Small intestine (tissue), 7 donors: ENCODE measurements at regions not wholly inside any gene's neighbourhood (a gene's known extent, or its start where the extent isn't known, plus 50 kb on each side); places are given as distances from the start of the nearest gene placed in this dataset.
A peak's percentile ranks its signal among the peaks of the same experiment; 100 is the strongest.
"Not testable (repeated sequence)": the region's sequence is repeated elsewhere in the genome, so short reads cannot be mapped to it uniquely, and the experiment has no call there.

ENCODE experiments used
- DNase-seq, 2 donors: peaks; one replicate each; pipeline versions ENCODE4 v3.0.0 to v3.0.0-alpha.2; 2013
- FAIRE-seq: peaks from 2 replicates; lab custom pipeline; 2012; peaks lifted over from hg19 to GRCh38; lab: Jason Lieb, UNC
- H3K27ac ChIP-seq, 3 donors: one replicate each; pipeline ENCODE4 v1.5.1; 2013; ENCODE audit warnings: low read length in 2 of 3, mild to moderate bottlenecking in 2 of 3, control low read depth in 1 of 3, inconsistent platforms in 1 of 3, low read depth in 1 of 3, moderate library complexity in 1 of 3
- H3K27me3 ChIP-seq, 3 donors: one replicate each; pipeline ENCODE4 v1.6.1; 2013; ENCODE audit warnings: low read length in 3 of 3, inconsistent platforms in 1 of 3; ENCODE audit not compliant: control insufficient read depth in 3 of 3, insufficient read depth in 3 of 3
- H3K36me3 ChIP-seq, 3 donors: one replicate each; pipeline ENCODE4 v1.6.1; 2013; ENCODE audit warnings: low read length in 3 of 3, inconsistent platforms in 1 of 3, low read depth in 1 of 3, mild to moderate bottlenecking in 1 of 3, moderate library complexity in 1 of 3; ENCODE audit not compliant: control insufficient read depth in 3 of 3, insufficient read depth in 2 of 3
- H3K4me1 ChIP-seq, 3 donors: one replicate each; pipeline ENCODE4 v1.6.1; 2013; ENCODE audit warnings: low read length in 2 of 3, inconsistent platforms in 1 of 3, low read depth in 1 of 3, mild to moderate bottlenecking in 1 of 3, moderate library complexity in 1 of 3; ENCODE audit not compliant: control insufficient read depth in 3 of 3, insufficient read depth in 2 of 3
- H3K4me3 ChIP-seq, 3 donors: one replicate each; pipeline ENCODE4 v1.5.1; 2013; ENCODE audit warnings: low read length in 3 of 3, control low read depth in 1 of 3, inconsistent platforms in 1 of 3, low read depth in 1 of 3, mild to moderate bottlenecking in 1 of 3, moderate library complexity in 1 of 3
- H3K9me3 ChIP-seq, 2 donors: one replicate each; pipeline ENCODE4 v1.6.1; 2013; ENCODE audit warnings: low read depth in 1 of 2, low read length in 1 of 2; ENCODE audit not compliant: control insufficient read depth in 2 of 2, insufficient read depth in 1 of 2
- WGBS, 3 donors: extraction: QIAGEN DNeasy Blood & Tissue Kit; methylation state at CpG; one replicate each; pipeline ENCODE4 v1.1.7; 2013; 5-methylcytosine and 5-hydroxymethylcytosine counted together
- donor health status: healthy with polysubstance abuse.
- donor health status: control.
- donor health status: control.
- donor health status: Bipolar disorder and iron deficiency.
- donor health status: healthy.

DNA sequence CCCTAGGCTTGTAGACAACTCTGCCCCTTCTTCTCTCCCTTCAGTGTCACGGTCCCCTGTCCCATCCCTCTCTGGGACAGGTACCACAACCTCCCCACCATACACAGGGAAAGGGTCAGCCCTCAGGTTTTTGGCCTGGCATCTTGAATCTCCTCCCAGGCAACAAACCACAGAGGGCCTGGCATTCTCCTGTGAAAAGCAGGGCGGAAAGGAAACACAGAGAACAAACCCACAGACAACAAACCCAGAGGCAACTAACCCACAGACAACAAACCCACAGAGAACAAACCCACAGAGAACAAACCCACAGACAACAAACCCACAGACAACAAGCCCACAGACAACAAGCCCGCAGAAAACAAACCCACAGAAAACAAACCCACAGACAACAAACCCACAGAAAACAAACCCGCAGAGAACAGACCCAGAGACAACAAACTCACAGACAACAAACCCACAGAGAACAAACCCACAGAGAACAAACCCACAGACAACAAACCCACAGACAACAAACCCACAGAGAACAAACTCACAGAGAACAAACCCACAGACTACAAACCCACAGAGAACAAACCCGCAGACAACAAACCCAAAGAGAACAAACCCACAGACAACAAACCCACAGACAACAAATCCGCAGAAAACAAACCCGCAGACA lies 2745.9 kb upstream of the TPTE start:
- not testable (repeated sequence) for H3K9me3 ChIP-seq, H3K4me1 ChIP-seq, H3K36me3 ChIP-seq, H3K27me3 ChIP-seq, FAIRE-seq, H3K4me3 ChIP-seq, H3K27ac ChIP-seq
- 76 to 86% (median 79%) methylated on average over 6 of the region's 7 CpGs for WGBS, 3 donors
- DNase-seq: peak in 1 of 2 donors; percentile 0

GRCh38 chr21:7776035-7776434 lies 2745.3 kb upstream of the TPTE start:
- not testable (repeated sequence) for FAIRE-seq, H3K4me3 ChIP-seq, H3K27ac ChIP-seq, H3K27me3 ChIP-seq, H3K9me3 ChIP-seq, H3K4me1 ChIP-seq, H3K36me3 ChIP-seq, DNase-seq
- 57 to 77% (median 75%) methylated on average over 1 of the region's 6 CpGs for WGBS, 3 donors

GRCh38 chr21:7776622-7777021 lies 2744.8 kb upstream of the TPTE start:
- H3K27ac ChIP-seq, H3K9me3 ChIP-seq, DNase-seq: not testable (repeated sequence)

GRCh38 chr21:7777289-7777688 lies 2744.1 kb upstream of the TPTE start:
- not testable (repeated sequence) for FAIRE-seq, H3K27ac ChIP-seq, H3K9me3 ChIP-seq, H3K4me1 ChIP-seq, H3K27me3 ChIP-seq, H3K4me3 ChIP-seq, H3K36me3 ChIP-seq, DNase-seq
- 65 to 72% (median 69%) methylated on average over 5 to 8 of the region's 11 CpGs for WGBS, 3 donors

More at GRCh38 chr21:7776622-7777021, 2744.8 kb upstream of the TPTE start:
- FAIRE-seq, H3K27me3 ChIP-seq, H3K36me3 ChIP-seq, H3K4me3 ChIP-seq, H3K4me1 ChIP-seq: not testable (repeated sequence)
- no CpG with 5 or more reads among the region's 2 CpGs for WGBS, 3 donors

- no CpG with 5 or more reads among the region's 5 CpGs for WGBS, 3 donors
- not testable (repeated sequence) for H3K4me1 ChIP-seq, H3K36me3 ChIP-seq
Observed at GRCh38 chr21:7787427-7788078, 2733.8 kb upstream of the TPTE start.

DNA sequence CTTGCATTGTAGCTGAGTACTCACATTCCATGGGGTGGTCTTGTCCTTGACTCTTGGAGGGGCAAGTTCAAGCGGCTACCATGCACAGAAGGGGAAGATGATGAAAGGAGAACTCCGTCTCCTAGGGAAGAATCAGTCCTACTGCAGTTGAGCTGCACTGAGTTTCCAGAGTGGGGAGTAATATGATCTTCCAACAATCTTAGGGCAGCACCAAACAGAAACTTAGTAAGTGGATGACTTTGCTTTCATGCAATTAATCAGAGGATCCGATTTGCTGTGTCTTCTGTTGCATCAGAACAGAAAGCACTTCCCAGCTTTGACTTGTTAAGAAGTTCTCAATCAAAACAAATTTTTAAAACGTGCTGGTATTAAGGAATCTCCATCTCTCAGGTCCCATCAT lies 2727.6 kb upstream of the TPTE start:
- H3K9me3 ChIP-seq, H3K27me3 ChIP-seq, FAIRE-seq, DNase-seq, H3K27ac ChIP-seq, H3K4me3 ChIP-seq, H3K4me1 ChIP-seq, H3K36me3 ChIP-seq: not testable (repeated sequence)
- WGBS, 3 donors: no CpG with 5 or more reads among the region's 4 CpGs

More at GRCh38 chr21:7787427-7788078, 2733.8 kb upstream of the TPTE start:
- FAIRE-seq, H3K9me3 ChIP-seq, H3K4me3 ChIP-seq, H3K27me3 ChIP-seq, H3K27ac ChIP-seq, DNase-seq: not testable (repeated sequence)

DNA sequence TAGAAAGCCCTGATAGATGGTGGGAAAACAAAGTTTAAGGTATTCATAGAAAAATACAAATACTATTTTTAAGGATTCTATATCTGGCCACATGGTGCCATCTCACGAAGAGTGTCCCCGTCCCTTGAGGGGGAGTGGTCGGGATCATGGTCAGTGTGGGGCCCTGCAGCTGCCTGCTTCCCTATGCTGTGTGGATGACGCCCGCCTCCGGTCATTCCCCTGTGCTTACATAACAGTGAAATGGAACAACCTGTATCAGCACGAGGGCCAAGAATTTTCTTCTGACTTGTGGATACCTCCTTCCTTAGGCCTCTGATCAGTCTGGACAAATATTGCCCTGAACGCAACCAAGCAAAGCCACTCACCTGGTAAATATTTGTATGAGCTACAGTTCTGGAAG lies 2724.1 kb upstream of the TPTE start:
- FAIRE-seq, H3K27me3 ChIP-seq, DNase-seq, H3K4me3 ChIP-seq, H3K9me3 ChIP-seq, H3K36me3 ChIP-seq, H3K4me1 ChIP-seq, H3K27ac ChIP-seq: not testable (repeated sequence)
- WGBS, 3 donors: no CpG with 5 or more reads among the region's 8 CpGs

DNA sequence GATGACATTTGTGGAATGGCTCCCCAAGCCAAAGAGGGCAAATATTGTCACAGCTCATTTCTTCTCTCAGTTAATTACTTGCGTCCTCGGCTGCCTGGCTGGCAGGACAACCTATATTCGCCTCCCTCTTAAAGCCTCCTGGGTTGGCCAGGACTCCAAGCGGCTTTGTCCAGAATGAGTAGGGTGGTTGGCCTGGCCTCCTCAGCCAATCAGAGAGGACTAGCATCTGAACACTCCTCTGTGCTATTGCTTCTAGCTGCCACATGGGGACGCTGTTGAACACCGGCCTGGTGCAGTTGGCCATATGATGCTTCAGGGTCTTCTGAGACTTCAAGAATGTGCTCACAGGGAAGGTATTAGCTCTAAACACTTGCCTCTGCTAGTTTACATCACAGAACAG lies 2722.9 kb upstream of the TPTE start:
- H3K36me3 ChIP-seq, H3K27ac ChIP-seq, FAIRE-seq, H3K4me1 ChIP-seq, DNase-seq, H3K4me3 ChIP-seq, H3K27me3 ChIP-seq, H3K9me3 ChIP-seq: not testable (repeated sequence)
- WGBS, 3 donors: 60 to 80% (median 72%) methylated on average over 2 of the region's 6 CpGs
